ENCODE measurements at regions not wholly inside any gene's neighbourhood (a gene's known extent, or its start where the extent isn't known, plus 50 kb on each side); places are given as distances from the start of the nearest gene placed in this dataset.

DNA sequence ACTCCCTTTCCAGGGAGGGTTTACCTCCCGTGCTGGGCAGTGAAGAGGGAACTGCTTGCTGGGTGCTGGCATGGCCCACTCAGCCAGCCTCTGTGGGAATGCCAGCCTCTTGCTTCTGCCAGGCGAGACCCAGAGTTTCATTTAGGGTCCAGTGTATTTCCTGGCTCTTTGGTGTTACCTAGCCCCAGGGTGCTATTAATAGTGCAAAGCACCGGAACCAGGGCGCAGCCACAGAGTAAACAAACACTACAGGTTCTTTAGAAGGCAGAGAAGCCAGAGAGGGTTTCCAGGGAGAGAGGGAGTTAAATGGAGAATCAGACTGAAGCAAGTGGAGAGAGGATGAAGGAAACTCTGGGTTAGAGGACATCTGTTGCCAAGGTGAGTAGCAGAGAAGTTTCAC is 74.9 kb upstream of the SPATA13 start:
- DNase-seq: no peak

DNA sequence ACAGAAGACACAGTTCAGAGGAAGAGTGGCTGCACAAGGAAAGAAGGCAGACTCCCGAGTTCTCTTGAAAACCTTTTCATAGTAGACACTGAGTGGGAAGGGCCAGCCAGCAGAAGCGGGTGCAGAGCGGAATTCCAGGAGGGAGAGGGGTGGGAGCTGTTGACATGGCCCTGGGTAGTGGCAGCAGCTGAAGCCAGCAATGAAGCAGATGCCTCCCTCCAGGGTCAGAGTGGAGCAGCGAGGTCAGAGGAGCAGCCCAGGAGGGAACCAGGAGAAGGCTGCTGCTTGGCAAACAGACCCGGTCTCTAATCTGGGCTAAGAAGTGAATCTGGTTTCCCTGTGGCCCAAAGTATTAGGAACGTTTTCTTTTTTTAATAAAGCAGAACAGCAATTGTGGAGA is 73.9 kb upstream of the SPATA13 start:
- DNase-seq: no peak

DNA sequence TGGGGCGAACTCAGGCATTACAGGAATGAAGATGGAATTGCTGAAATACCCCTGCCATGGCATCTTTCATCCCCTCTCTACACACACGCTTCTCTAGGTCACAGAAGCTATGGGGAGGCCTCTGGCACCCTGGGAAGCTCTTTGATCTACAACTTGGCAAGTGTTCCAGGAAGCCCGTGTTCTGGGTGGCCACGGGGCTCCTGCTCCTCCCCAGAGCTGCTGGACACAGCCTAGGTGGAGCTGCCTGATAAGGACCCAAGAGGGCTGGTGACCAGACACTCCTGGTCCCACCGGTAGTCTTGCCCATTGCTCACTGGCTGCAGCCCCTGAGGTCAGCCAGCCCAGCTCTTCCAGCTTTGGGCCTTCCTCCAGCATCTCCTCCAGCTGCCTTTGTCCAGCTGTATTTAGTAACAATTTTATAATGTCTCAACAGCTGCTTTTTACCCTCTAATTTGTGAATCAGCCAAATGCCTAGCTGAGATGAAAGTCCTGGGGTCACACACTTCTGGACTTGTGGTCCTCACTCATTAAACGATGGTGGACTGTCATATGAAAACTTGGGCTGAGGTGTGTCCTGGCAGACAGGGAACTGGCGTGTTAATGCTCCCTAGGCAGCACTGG is 72.8 kb upstream of the SPATA13 start:
- DNase-seq: no peak

DNA sequence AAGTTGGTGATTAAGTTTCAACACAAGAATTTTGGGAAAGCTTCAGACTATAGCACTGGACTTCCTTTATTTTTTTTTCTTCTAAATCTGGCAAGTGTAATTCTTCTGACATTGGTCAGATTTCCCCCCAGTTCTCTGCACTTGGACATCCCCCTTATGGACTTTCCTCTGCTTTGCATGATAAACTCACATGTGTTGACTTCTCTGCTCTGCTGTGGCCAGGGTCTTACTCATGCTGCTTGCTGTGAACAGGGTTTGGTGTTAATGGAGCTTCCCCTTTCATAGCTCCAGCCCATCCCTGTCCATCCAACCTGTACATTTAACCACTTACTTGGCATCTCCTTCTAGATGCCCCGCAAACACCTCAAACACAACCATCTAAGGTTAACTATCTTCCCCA is 70.5 kb upstream of the SPATA13 start:
- no peak for DNase-seq

DNA sequence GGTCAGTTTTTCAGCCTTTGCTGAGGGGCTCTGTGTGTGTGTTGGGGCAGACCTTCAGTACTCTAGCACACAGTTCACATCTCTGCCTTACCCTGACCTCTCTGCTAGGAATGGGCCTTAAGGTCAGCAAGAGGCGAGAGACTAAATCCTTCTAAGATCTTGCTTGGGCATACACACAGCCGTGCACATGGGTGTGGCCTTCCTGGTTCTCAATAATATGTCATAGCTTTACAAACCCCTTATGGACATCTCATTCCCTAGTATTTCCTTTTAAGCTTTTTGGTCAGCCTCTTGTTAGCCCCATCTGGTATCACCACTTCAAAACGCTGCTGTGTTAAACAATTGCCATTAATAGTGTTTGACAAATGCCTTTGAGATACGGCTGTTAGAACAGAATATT is 69.4 kb upstream of the SPATA13 start:
- DNase-seq: no peak

DNA sequence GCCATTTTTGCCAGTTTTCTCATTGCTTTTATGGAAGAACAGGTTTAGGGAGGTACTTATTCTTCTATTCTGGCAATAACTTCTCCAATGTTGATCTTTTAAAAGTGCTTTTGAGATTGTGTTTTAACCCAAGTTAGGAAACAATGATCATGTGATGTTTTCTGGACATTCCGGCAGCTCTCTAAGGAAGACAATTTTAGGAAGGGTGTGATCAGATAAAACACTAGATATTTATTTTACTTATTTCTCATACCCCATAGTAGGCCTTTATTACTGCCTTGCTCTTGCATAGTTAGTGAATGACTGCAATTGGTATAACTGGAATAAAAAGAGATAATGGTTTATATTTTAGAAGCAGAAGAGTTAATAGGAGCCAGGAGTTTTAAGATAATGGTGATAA is 68.4 kb upstream of the SPATA13 start:
- no peak for DNase-seq

DNA sequence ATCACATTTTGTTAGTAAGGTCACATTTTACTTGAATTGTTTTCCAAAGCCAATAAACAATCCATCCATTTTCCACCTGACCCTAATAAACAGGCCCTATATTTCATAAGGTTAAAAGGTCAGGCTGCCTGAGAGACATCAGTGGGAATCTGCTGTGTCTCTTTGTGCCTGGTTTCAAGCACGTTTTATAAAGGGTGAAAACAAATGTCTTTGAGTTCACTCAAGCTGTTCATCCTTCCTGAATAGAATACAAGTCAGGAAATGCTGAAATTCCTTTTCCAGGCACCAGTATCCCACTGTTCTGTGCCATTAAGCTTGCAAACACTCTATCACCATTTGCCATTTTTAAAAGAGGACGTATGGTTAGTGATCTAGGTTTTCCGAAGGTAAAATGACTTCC is 67.5 kb upstream of the SPATA13 start:
- DNase-seq: no peak

DNA sequence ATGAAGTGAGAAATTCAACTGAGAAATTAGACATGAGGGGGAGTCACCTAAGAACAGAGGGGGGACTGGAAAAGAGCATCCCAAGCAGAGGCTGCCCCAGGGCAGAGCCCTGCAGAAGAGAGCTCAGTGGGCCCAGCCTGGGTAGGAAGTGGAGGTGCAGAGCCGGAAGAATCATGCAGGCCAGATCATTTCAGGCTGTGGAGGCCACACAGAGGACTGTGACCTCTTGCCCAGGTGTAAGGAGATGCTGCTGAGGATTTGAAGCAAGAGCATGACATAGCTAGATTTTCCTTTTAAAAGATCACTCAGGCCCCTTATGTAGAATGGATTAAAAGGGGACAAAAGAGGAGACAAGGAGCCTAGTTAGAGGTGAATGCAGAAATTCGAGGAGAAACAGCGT is 63.9 kb upstream of the SPATA13 start:
- no peak for DNase-seq

DNA sequence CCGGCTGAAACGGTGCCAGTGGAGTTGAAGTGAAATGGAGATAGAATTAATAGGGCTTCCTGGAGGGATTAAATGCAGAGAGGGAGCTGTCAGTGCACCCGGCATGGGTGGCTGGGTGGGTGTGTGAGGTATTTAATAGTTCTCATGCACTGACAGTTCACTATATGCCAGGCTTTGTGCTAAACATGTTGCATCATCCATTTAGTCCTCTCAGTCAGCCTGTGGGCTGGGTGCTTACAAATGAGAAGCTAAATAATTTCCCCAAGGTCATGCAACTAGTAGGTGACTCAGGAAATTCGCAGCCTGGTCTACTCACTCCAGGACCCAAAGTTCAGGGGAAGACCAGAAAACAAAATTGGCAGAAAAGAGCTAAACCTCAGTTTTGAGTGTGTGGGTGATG is 63.5 kb upstream of the SPATA13 start:
- no peak for DNase-seq

DNA sequence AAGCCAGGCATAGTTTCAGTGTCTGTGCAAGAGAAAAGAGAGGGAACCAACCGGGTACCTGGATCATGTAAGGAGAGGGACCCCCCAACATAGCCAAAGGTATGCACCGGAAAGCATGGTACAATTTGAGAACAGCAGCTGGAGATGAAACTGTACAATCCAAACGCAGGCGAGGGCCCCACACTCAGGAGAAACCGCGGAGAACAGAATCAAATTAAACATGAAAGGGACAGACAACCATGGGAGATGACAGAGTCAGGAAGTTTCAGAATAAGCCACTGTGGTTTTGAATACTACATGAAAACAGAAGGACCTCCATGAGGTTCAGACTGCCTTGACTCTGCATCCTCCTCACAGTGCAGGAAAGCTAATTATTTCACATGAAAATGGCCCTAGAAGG is 62.9 kb upstream of the SPATA13 start:
- no peak for DNase-seq

DNA sequence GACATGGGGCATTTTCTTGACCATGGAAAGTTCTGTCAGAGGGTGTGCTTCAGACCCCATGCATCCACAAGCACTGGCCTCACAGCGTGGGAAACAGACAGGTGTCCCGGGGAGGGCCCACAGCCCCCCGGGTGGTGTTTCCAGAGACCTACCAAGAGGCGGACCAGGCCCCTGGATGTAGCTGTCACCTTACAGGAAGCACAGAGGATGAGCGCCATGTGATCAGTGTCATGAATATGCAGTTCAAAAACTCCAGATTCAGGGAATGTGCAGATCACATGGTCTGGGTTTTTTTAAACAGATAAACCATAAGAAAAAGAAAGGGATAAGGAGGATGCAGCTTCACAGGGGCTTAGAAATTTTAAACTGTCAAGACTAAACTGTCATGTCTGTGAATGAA is 61.0 kb upstream of the SPATA13 start:
- DNase-seq: no peak

DNA sequence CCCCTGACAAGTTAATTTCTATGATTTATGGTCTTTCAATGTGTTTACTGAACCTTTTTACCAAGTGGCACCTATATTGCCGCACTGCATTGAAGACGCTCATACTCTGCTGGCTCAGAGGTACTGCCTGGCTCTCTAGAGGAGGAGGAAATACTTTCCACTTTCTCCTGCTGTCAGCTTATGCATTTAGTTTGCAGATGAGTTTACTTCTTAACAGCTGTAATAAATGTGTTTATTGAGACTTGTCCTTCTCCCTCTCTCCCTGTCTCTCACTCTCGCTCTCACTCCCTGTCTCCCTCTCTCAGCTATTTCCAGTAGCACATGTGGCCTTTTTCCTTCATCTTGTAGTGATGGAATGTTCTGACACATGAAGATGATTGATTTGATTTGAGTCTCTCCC is 60.3 kb upstream of the SPATA13 start:
- DNase-seq: no peak

DNA sequence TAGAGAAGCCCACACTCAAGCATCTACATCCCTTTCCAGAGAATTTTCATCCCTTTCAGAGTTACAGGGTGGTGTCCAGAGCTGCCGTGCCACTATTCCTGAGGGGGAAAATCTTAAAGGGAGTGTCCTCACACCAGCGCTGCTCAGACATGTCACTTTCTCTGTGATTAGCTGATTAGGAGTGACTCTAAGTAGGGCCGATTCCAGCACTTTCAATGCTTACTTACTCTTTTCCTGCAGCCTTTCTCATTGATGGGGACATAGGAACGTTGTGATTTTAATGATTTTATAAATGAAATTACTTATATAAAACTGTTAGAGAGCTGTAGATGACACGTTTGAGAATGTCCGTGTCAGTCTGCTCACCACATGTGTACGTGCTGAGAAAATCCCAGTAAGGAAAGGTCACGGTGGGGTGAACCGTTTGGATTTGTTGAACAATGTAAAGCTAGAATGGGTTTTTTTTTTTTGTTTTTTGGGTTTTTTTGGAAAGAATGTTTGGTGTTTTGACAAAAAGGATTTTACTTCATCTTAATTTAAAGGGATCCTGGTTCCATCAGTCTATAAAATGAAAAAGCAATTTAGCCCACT is 56.6 kb upstream of the SPATA13 start:
- no peak for DNase-seq

DNA sequence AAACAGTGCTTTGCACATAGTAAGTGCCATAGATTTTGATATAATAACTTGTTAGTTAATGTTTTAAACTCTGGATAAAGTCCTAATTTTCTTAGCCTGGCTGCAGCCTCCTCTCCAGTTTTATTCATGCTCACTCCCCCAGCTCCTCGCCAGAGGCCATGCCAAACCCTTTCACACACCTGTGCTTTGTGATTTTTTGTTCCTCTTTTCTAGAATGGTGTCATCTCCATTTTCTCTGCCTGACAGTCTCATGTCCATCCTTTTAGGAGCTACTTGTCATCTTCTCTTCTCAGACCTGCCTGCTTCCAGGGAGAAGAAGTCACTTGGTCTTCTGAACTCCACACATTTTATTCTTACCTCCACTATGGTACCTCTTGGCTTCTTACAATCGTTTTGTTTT is 55.8 kb upstream of the SPATA13 start:
- DNase-seq: no peak

DNA sequence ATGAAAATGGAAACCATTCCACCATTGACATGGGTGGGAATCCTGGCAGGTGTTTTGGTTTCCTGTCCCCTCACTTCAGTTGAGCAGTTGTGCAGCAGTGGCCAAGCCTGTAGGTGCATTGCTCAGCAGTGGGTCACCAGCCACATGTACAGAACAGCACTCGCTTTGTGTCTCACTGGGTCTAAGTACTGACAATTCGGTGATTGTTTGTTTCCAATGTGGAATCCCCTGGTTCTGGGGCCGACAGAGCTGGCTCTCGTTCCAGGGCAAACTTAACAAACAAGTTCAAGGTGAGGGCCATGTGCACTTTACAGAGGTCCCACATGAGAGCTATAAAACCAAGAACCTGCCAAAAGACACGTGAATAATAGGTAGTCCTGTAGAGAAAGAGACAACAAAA is 54.1 kb upstream of the SPATA13 start:
- DNase-seq: no peak

DNA sequence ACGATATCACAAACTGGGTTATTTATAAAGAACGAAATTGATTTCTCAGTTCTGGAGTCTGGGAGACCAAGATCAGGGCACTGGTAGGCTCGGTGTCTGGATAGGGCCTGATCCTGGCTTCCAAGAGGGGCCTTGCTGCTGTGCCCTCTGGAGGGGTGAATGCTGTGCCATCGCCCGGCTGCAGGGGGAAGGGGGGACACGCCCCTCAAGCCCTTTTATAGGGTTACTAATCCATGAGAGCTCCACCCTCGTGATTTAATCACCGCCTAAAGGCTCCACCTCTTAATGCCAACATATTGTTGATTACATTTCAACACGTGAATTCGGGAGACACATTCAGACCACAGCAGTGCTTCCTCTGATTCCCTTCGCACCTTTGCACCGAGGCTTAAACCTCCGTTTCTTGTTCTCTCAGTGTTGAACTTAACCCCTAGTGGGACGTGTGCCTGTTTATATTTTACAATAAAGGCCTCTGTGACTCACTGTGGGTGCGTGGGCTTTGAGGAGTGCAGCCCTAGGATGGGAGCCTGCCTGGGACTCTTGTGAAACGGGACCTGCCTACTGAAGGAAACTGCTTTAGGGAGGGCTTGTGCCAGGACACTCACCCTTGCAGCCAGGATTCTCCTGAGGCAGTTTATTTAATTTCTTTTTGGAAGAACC is 52.4 kb upstream of the SPATA13 start:
- DNase-seq: no peak

DNA sequence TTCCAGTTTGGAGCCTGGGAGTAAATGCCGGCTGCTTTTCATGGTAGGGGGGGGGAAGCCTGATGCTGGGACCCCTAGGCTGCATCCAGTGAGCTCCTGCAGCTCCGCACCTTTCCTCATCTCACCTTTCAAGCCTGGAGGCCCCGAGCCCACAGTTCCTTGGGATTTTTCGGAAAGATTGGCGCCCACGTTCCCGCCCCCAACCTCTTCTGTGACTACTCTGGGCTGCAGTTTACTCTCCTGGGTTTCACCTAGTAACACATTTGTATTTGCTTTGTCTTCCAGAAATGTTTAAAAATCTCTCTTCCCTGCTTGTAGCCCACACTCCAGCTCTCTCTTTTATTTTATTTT is 51.9 kb upstream of the SPATA13 start:
- DNase-seq: no peak

DNA sequence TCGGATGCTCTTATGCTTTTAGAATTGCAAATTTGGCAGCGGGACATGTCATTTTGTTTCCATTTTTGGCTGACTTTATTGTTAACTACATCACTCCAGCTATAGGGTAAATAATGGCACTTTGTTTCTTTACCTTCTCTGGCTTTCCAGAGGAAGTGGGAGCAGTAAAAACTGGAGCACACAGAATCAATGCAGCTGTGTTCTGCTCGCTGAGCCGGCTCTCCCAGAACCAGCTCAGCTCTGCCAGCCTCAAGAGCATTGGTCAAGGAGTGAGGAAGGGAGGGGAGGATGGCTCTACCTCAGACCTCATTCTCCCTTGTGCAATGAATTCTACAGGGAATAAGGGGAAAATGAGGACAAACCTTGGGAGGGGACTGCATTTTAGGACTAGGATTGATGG is 50.5 kb upstream of the SPATA13 start:
- no peak for DNase-seq
